COLO829 (cell line): ENCODE measurements at regions not wholly inside any gene's neighbourhood (a gene's known extent, or its start where the extent isn't known, plus 50 kb on each side); places are given as distances from the start of the nearest gene placed in this dataset.
"Not testable (repeated sequence)": the region's sequence is repeated elsewhere in the genome, so short reads cannot be mapped to it uniquely, and the experiment has no call there.

ENCODE experiments used
- DNase-seq: peaks from one replicate; pipeline ENCODE4 v3.0.0; 2012; ENCODE audit warnings: low spot score

- DNase-seq, result no peak
Measured at GRCh38 chr16:10232757-10233156, 50.5 kb upstream of the GRIN2A start.

GRCh38 chr16:10239640-10240039, 57.4 kb upstream of the GRIN2A start:
- DNase-seq, result no peak

GRCh38 chr16:10240854-10241613, 58.8 kb upstream of the GRIN2A start:
- DNase-seq, result no peak

- no peak for DNase-seq
Measured at GRCh38 chr16:10242097-10242496, 59.9 kb upstream of the GRIN2A start.

- no peak for DNase-seq
Measured at GRCh38 chr16:10242916-10243315, 60.7 kb upstream of the GRIN2A start.

GRCh38 chr16:10245002-10245401, 62.8 kb upstream of the GRIN2A start:
- no peak for DNase-seq

GRCh38 chr16:10250137-10250828, 68.1 kb upstream of the GRIN2A start:
- no peak for DNase-seq

- no peak for DNase-seq
Measured at GRCh38 chr16:10252155-10252554, 69.9 kb upstream of the GRIN2A start.

- no peak for DNase-seq
Measured at GRCh38 chr16:10253409-10253808, 71.2 kb upstream of the GRIN2A start.

GRCh38 chr16:10255728-10256127, 73.5 kb upstream of the GRIN2A start:
- DNase-seq, result no peak

- peak; percentile 59 for DNase-seq
Measured at GRCh38 chr16:10256784-10257641, 74.8 kb upstream of the GRIN2A start.

- not testable (repeated sequence) for DNase-seq
Measured at GRCh38 chr16:10257642-10258251, 75.5 kb upstream of the GRIN2A start.

GRCh38 chr16:10258930-10259603, 76.8 kb upstream of the GRIN2A start:
- DNase-seq, result not testable (repeated sequence)

GRCh38 chr16:10261077-10261476, 78.8 kb upstream of the GRIN2A start:
- DNase-seq, result no peak

GRCh38 chr16:10261526-10261925, 79.3 kb upstream of the GRIN2A start:
- DNase-seq, result not testable (repeated sequence)

GRCh38 chr16:10262377-10263132, 80.3 kb upstream of the GRIN2A start:
- DNase-seq, result no peak

GRCh38 chr16:10265770-10266615, 83.8 kb upstream of the GRIN2A start:
- DNase-seq, result no peak

GRCh38 chr16:10266809-10267208, 84.6 kb upstream of the GRIN2A start:
- no peak for DNase-seq

GRCh38 chr16:10269632-10270031, 87.4 kb upstream of the GRIN2A start:
- DNase-seq, result no peak
